Fibroblast of the aortic adventitia (primary cell): ENCODE measurements at regions not wholly inside any gene's neighbourhood (a gene's known extent, or its start where the extent isn't known, plus 50 kb on each side); places are given as distances from the start of the nearest gene placed in this dataset.

Source experiments
- DNase-seq: peaks from one replicate; pipeline ENCODE4 v3.0.0-alpha.2; 2010; ENCODE audit warnings: low read depth
- H3K4me3 ChIP-seq: 2 replicates; pipeline ENCODE4 v1.5.1; 2011; ENCODE audit warnings: low read depth, mild to moderate bottlenecking, control low read depth, low read length, moderate library complexity
- TF ChIP-seq, protein P1 (sequence below): IDR thresholded peaks from 2 replicates; pipeline ENCODE4 v1.5.1; 2011; ENCODE audit warnings: mild to moderate bottlenecking, low read length, control low read depth, inconsistent platforms; ENCODE audit not compliant: insufficient read depth

DNA sequence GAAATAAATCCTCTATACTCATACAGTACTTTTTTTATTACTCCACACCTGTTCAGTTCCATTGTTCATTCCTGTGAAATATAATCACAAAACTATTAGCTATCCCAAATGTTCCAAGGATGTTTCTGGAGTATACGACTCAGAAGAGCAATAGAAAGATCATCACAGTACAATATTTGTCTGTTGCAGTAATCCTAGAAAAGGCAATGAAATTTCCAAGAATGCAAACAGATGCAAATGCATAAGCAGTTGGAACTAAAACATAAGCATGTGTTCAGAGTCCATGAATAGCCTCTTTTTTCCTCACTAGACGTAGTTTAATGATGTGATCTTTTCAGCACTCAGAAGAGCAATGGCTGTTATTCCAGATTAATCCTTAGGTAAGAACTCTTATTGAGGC is 55.2 kb downstream of the RTL3 start:
- no peak overlapping the region for H3K4me3 ChIP-seq
- TF ChIP-seq, protein P1, sequence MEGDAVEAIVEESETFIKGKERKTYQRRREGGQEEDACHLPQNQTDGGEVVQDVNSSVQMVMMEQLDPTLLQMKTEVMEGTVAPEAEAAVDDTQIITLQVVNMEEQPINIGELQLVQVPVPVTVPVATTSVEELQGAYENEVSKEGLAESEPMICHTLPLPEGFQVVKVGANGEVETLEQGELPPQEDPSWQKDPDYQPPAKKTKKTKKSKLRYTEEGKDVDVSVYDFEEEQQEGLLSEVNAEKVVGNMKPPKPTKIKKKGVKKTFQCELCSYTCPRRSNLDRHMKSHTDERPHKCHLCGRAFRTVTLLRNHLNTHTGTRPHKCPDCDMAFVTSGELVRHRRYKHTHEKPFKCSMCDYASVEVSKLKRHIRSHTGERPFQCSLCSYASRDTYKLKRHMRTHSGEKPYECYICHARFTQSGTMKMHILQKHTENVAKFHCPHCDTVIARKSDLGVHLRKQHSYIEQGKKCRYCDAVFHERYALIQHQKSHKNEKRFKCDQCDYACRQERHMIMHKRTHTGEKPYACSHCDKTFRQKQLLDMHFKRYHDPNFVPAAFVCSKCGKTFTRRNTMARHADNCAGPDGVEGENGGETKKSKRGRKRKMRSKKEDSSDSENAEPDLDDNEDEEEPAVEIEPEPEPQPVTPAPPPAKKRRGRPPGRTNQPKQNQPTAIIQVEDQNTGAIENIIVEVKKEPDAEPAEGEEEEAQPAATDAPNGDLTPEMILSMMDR = no peak
- DNase-seq = no peak

DNA sequence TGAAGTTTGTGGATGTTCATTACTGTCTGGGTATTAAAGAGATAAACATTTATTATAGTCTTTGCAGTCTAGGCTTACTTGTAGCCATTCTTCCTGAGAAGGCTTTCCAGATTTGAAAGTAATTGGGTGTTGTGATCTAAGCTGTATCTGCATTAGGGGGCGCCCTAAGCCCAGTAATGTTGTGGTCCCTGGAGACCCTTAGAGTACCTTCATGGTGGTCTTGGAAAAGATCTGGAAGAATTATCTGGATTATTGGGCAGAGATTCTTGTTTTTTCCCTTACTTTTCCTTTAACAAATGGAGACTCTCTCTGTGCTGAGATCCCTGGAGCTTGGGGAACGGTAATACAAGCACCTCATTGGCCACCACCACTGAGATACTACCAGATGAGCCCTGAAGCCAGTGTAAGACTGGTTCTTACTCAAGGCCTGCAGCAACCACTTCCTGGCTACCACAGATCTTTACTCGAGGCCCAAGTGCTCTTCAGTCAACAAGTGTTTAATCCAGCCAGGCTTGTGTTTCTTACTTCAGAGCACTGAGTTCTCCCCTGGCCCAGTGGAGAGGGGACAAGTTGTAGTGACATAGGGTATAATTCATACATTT is 63.1 kb downstream of the RTL3 start:
- TF ChIP-seq, protein P1 = peak; percentile 24
- no peak overlapping the region for H3K4me3 ChIP-seq
- DNase-seq = peak; percentile 24

DNA sequence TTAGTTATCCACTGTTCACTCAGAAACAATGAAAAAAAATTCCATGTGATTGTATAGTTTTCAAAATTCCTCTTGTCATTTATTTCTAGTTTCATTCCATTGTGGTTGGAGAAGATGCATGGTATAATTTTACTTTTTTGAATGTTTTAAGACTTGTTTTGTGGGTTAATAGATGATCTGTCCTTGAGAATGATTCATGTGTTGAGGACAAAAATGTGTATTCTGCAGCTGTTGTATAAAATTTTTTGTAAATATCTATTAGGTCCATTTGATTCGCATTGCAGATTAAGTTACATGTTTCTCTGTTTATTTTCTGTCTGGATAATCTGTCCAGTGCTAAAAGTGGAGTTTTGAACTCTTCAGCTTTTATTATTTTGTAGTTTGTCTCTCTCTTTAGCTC is 65.4 kb downstream of the RTL3 start:
- TF ChIP-seq, protein P1 = no peak
- no peak for DNase-seq
- no peak overlapping the region for H3K4me3 ChIP-seq

DNA sequence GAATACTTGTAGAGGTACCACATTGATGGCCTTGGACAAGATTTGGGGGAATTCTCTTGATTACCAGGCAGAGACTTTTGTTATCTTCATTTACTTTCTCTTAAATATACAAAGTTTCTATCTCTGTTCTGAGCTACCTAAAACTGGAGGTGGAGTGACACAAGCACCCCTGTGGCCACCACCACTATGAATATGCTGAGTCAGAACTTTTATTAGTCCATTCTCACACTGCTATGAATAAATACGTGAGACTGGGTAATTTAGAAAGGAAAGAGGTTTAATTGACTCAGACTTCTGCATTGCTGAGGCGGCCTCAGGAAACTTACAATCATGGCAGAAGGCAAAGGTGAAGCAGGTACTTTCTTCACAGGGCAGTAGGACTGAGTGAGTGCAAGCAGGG is 67.1 kb downstream of the RTL3 start:
- no peak overlapping the region for H3K4me3 ChIP-seq
- no peak for DNase-seq
- TF ChIP-seq, protein P1 = no peak

DNA sequence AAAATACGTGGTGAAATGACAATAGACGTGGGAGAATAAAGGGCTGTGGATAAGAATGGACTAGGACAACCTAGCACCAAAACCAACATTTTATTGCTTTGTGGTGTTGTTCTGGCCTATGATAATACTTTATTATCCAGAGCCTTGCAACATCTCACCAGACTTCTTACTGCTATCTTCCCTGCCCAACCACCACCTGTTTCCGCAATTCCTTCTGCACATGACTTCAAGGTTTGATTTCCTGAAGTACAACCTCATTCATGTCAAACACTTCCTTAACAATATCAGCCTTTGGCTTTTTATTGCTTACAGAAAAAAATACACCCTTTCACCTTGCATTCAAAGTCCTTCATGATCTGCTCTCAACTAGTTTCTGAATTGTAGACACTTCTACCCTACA is 84.8 kb downstream of the RTL3 start:
- TF ChIP-seq, protein P1 = no peak
- no peak for DNase-seq
- no peak overlapping the region for H3K4me3 ChIP-seq

DNA sequence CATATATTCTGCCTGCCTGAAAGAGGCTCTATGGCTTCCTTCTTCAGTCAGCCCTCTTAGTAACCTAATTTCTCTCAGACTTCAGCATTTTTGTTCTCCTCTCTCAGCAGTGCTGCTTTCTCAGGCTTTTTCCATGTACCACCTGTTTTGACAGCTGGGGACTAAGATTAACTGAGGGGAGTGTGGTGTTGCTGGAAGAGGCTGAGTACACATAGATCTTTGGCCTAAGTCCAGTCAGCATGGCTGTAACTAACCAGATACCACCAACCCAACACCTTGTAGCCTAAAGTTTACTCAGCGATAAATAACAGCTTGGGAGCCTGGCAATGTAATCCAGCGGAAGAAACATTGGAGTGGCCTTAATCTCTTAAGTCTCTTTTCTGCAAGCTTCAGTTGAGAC is 85.5 kb downstream of the RTL3 start:
- TF ChIP-seq, protein P1 = no peak
- DNase-seq = no peak
- H3K4me3 ChIP-seq = no peak overlapping the region

DNA sequence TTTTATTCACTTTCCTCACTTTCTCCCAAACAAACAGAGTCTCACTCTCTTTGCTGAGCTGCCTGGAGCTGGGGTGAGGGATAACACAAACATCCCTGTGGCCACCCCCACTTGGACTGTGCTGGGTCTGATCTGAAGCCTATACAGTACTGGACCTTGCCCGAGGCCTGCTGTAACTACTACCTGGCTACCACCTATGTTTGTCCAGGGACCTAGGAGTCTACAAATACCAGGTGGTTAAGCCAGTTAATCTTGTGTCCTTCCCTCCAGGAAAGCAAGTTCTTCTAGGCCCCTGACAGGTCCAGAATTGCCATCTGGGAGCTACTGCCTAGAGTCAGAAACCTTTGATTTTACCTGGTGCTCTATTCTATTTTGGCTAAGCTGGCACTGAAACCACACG is 87.3 kb downstream of the RTL3 start:
- no peak for DNase-seq
- H3K4me3 ChIP-seq = no peak overlapping the region
- TF ChIP-seq, protein P1 = no peak
